ENCODE measurements at regions not wholly inside any gene's neighbourhood (a gene's known extent, or its start where the extent isn't known, plus 50 kb on each side); places are given as distances from the start of the nearest gene placed in this dataset.

DNA sequence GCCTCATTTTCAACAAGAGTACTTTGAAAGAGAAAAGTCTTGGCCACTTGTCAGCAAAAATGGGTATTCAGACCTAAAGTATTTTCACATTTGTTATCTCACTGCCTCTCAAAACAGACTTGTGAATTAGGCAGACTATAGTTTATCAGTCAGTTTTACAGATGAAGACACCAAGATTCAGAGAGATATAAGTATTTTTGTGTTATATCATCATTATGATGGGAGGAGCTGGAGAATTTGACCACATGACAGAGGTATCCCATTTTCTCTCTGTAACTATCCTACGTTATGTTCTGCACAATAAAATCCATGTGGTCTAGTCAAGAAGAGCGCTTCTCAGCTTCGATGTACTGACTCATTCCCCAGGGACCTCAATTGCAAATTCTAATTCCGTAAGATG lies 213.7 kb downstream of the MYCN start:
- TF ChIP-seq, protein P1, sequence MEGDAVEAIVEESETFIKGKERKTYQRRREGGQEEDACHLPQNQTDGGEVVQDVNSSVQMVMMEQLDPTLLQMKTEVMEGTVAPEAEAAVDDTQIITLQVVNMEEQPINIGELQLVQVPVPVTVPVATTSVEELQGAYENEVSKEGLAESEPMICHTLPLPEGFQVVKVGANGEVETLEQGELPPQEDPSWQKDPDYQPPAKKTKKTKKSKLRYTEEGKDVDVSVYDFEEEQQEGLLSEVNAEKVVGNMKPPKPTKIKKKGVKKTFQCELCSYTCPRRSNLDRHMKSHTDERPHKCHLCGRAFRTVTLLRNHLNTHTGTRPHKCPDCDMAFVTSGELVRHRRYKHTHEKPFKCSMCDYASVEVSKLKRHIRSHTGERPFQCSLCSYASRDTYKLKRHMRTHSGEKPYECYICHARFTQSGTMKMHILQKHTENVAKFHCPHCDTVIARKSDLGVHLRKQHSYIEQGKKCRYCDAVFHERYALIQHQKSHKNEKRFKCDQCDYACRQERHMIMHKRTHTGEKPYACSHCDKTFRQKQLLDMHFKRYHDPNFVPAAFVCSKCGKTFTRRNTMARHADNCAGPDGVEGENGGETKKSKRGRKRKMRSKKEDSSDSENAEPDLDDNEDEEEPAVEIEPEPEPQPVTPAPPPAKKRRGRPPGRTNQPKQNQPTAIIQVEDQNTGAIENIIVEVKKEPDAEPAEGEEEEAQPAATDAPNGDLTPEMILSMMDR (conservative IDR thresholded peaks at IDR 0.05) = no peak
- H3K36me3 Mint-ChIP-seq = no peaks in the 10 kb centered on the region
- H3K27me3 Mint-ChIP-seq = no peaks in the 10 kb centered on the region
- H3K4me1 Mint-ChIP-seq (ENCODE audit: unreplicated experiment) = peaks cover 10% of the 10 kb centered on the region
- DNase-seq (ENCODE audit: extremely low spot score, unreplicated experiment) = no peak
- no peak overlapping the region for H3K27ac Mint-ChIP-seq
- no peaks in the 10 kb centered on the region for H3K9me3 Mint-ChIP-seq
- no peak overlapping the region for H3K4me3 Mint-ChIP-seq

DNA sequence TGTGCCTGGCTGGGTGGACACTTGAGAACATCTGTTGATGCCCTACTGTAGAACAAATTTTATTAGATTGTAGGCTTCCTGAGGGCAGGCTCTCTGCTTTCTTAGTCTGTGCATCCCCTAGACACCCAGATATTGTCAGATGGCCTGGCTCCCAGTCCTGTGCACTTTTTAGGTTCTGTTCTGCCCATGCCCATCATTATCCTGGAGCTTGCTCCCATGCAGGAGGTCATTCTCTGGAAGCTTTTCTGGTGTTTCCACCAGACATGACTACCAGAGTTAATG lies 213.3 kb downstream of the MYCN start:
- Mint-ChIP-seq H3K4me3 (no peak overlapping the region), H3K27me3 (no peaks in the 10 kb centered on the region), H3K9me3 (no peaks in the 10 kb centered on the region), H3K4me1 (ENCODE audit: unreplicated experiment) (peaks cover 8% of the 10 kb centered on the region), H3K27ac (no peak overlapping the region), H3K36me3 (no peaks in the 10 kb centered on the region)
- no peak for DNase-seq (ENCODE audit: extremely low spot score, unreplicated experiment)
- TF ChIP-seq, protein P1 (conservative IDR thresholded peaks at IDR 0.05) = no peak

DNA sequence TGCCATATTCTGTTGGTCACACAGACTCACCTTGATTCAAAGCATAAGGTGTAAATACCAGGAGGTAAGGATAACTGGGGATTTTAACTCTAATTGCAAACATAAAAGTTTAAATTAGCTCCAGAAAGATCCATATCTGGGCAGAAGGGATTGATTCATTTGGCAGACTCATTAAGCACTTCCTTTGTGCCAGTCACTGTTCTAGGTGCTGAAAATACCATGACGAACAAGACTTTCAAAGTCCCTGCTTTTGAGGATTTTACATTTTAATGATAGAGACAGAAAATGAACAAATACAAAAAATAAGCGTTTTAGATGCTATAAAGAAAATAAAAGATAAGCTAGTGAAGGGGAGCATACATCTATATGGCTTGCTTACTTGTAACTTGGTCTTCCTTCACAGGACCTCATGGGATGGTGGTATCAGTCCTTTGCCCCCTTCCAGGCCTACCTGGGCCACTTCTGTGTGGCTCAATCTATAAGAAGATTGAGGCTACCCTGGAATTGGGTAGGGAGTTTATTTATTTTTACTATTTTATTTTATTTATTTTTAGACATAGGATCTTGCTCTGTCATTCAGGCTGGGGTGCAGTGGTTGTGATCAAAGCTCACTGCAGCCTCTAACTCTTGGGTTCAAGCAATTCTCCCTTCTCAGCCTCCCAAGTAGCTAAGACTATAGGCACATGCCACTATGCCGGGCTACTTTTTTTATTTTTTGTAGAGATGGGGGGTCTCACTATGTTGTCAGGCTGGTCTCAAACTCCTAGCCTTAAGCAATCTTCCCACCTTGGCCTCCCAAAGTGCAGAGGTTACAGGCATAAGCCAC lies 212.8 kb downstream of the MYCN start:
- peaks cover 6% of the 10 kb centered on the region for H3K4me1 Mint-ChIP-seq (ENCODE audit: unreplicated experiment)
- TF ChIP-seq, protein P1 (conservative IDR thresholded peaks at IDR 0.05) = no peak
- H3K4me3 Mint-ChIP-seq = no peak overlapping the region
- no peaks in the 10 kb centered on the region for H3K9me3 Mint-ChIP-seq
- no peaks in the 10 kb centered on the region for H3K36me3 Mint-ChIP-seq
- DNase-seq (ENCODE audit: extremely low spot score, unreplicated experiment) = peak; percentile 6
- no peak overlapping the region for H3K27ac Mint-ChIP-seq
- H3K27me3 Mint-ChIP-seq = no peaks in the 10 kb centered on the region

DNA sequence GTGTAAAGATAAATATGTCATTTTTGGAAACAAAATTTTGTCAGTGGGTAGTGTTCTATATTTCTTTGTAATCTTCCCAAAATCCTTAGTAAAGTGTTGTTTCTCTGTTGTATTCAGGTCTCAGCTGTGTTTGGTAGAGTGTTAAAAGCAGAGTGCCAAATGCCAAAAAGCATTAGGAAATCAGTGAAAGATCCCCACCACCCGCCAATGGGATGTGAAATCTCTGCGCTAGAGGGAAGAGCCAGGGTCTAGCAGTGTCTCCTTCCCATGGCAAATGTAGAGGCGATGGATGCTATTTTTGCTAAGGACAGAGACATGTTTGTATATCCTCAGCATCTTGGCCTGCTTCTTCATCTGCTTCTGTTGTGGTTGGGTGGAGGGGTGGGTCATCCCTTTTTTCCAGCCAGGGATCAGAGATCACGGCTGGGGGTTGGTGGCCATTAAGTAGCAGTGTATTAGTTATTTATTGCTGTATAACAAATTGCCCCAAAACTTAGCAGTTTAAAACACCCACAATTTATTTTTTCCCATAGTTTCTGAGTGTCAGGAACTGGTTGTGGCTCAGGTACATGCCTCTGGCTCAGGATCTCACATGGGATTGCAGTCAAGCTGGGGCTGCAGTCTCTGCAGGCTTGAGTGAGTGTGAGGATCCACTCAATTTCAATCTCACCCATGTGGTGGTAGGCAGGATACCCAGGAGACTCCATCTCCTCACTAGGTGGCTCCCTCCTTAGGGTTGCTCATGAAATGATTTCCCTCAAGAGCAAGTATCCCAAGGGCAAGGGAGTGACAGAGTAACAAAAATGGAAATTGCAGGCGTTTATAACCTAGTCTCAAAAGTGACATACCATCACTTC lies 211.9 kb downstream of the MYCN start:
- H3K4me1 Mint-ChIP-seq (ENCODE audit: unreplicated experiment) = peaks cover 6% of the 10 kb centered on the region
- no peaks in the 10 kb centered on the region for H3K27me3 Mint-ChIP-seq
- no peaks in the 10 kb centered on the region for H3K36me3 Mint-ChIP-seq
- no peak overlapping the region for H3K4me3 Mint-ChIP-seq
- no peak overlapping the region for H3K27ac Mint-ChIP-seq
- TF ChIP-seq, protein P1 (conservative IDR thresholded peaks at IDR 0.05) = no peak
- H3K9me3 Mint-ChIP-seq = no peaks in the 10 kb centered on the region
- peak; percentile 11 for DNase-seq (ENCODE audit: extremely low spot score, unreplicated experiment)

DNA sequence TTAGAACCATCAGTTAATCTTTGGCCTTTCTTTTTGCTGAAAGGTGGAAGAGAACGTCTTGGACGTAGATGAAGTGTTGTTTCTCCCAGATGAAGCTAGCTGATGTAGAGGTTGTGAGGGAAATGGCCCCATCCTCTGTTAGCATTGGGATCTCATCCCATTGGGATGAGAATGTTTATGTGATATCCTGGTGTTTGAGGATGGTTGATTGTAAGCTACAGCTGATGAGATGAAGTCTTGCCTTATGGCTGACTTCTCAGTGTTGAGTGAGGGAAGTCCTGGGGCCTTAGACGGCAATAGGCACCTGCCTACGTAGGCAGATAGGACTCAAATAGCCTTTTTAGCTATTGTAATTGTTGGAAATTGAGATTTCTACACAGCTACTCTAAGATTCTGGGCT lies 211.3 kb downstream of the MYCN start:
- H3K4me3 Mint-ChIP-seq = no peak overlapping the region
- H3K27me3 Mint-ChIP-seq = no peaks in the 10 kb centered on the region
- no peaks in the 10 kb centered on the region for H3K36me3 Mint-ChIP-seq
- peaks cover 6% of the 10 kb centered on the region for H3K4me1 Mint-ChIP-seq (ENCODE audit: unreplicated experiment)
- H3K9me3 Mint-ChIP-seq = no peaks in the 10 kb centered on the region
- H3K27ac Mint-ChIP-seq = no peak overlapping the region
- no peak for DNase-seq (ENCODE audit: extremely low spot score, unreplicated experiment)
- TF ChIP-seq, protein P1 (conservative IDR thresholded peaks at IDR 0.05) = no peak

Measured in type B pancreatic cell (in vitro differentiated cells).